SK-MEL-5 (cell line): ENCODE measurements at regions not wholly inside any gene's neighbourhood (a gene's known extent, or its start where the extent isn't known, plus 50 kb on each side); places are given as distances from the start of the nearest gene placed in this dataset.

ENCODE experiments used
- DNase-seq: peaks from one replicate; pipeline ENCODE4 v3.0.0-alpha.2; 2016; ENCODE audit warnings: low read depth, low spot score
- in situ Hi-C: cut with HindIII; loops from 2 replicates; pipeline ENCODE4 v1.10.0; 2016; ENCODE audit warnings: low sequenced_read_pairs, high pct_unique_total_duplicates, low pct_unique_long_range_greater_than_20kb

DNA sequence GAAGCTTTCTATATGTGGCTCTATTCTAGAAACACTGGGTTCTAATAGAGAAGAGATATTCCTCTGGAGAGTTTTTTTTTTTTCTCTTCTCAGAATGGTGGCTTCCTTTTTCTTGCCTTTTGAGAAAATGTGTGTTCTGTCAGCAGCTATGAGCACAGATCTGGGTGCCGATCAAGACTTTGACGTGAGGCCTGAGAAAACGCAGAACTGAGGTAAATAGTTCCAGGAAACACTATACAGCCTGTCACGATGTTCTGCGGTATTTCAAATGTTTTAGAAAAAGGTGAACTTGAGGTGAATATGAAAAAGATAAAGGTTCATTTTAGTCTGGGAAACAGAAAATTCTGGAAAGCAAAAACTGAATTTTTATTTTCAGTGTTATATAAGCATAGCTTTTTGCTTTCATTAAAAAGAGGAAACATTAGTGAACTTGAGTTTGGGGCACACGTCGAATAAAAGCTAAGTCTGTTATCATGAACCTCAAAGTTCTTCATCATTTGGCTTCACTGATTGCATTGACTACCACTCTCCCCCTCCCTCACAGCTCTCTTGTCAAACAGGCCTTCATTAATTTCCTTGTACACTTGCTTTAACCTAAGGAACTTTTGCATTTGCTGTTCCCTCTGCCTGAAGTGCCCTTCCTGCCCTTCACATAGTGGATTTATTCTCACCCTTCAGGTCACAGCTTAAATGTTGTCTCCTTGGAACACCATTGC lies 265.1 kb downstream of the NFKBIZ start:
- in situ Hi-C loops: no loop called here
- no peak for DNase-seq

DNA sequence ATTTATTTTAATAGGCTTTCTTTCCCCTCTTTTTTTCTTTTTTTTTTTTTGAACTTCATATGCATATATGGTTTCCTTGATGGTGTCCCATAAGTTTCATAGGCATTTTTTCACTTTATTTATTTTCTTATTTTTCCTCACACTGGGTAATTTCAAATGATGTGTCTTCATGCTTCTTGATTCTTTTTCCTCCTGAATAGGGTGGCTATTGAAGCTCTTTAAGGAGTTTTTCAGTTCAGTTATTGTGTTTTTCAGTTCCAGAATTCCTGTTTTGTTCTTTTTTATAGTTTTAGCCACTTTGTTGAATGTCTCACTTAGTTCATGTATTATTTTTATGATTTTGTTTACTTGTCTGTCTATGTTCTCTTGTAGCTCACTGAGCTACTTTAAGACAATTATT lies 273.2 kb downstream of the NFKBIZ start:
- in situ Hi-C loops: no loop called here

DNA sequence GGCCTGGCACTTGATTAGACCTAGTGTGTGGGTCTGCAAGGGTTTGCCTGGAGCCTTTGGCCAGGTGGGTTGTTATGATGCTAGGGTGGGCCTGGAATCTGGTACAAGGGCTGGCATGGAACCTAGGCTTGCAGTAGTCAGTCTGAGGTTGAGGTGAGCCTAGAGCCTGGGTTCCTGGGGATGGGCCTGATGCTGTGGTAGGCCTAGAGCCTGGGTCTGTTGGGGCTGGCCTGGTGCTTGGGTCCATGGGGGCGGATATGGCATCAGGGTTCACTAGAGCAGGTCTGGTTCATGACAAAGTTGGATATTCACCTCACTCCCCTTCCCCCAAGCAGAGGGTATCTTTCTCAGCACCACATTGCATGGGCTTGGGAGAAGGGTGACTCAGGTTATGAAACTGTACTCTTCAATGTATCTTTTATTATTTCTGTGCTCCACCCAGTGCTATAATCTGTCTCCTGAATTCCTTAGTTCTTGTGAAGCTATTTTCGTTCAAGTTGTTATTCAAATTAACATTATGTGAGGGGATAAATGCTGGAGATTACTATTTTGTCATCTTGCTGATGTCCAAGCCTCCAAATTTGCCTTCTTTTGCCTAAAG lies 274.4 kb downstream of the NFKBIZ start:
- no peak for DNase-seq
- in situ Hi-C loops: no loop called here

More for the DNA sequence above, 273.2 kb downstream of the NFKBIZ start:
- no peak for DNase-seq

DNA sequence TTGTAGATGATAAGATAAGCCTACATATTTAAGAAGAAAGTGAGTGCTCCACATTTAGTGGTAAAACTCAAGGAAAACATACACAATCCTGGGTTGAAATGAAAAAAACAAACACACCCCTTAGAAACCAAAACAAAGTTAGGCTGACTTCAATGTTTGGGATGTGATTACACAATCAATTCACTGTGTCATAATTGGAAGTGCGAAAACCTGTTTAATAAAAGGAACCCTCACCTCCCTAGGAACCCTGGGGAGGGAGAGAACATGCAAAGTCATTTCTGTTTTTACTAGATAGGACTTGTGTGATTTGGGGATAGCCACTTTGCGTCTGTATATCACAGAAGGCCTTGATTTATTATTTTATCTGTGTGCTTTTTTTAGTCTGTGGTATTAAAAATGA lies 275.0 kb downstream of the NFKBIZ start:
- DNase-seq: no peak
- in situ Hi-C loops: no loop called here

DNA sequence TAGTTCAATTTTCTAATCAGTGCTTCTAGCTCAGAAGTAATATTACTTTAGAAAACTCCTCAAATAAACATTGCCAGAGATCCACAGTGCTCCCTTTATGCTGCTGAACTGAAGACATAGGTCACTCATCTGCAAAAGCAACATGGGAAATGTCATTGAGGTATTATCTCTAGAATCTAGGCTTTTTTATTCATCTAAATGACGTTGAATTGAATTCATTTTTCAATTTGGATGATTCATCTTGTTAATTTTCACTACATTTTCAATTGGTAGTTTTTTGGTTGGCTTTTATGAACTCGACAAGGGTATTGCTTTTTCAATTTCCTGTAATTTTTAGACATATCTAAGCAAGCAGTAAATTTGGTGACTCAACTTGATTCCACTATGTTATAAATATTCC lies 275.4 kb downstream of the NFKBIZ start:
- DNase-seq: no peak
- in situ Hi-C loops: no loop called here

DNA sequence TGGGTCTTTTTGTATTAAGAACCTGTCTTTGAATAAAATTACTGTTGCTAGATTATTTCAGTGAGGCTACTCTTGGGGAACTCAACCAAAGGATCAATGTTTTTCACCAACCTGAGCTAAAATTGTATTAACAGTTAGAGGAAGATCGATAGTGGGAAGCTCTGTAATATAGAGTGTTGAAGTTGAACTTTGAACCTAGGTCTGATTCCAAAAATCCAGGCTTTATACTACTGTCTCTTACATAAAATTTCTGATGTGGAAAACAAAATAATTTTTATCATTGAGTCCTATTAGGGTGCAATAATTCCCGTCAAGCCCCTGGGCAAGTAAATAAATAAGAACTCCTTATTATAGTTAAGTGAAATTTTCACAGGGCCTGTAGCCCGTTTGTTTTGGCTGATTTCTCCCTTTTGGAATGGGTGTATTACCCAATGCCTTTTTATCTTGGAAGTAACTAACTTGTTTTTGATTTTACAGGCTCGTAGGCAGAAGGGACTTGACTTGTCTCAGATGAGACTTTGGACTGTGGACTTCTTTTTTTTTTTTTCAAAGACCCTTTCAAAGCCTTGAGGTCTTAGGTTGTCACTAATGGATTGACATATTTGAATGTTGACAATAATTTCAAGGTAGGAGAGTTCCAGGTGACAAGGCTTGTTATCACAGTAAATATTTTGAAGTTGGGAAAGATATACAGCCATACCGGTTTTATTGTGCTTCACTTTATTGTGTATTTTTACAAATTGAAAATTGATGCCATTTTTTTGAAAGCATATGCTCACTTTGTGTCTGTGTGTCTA lies 276.1 kb downstream of the NFKBIZ start:
- in situ Hi-C loops: no loop called here
- no peak for DNase-seq

DNA sequence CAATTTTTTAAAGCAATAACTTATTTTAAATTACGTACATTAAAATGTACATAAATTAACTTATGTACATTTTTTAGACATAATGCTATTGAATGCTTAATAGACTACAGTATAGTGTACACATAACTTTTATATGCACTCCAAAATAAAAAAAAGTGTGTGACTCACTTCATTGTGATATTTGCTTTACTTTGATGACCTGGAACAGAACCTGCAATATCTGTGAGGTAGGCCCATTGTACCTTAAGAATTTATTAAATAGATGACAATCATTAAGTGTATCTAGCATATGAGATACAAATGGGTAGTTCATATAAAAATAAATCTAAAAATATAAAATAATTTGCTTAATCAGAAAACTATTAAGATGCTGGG lies 276.7 kb downstream of the NFKBIZ start:
- DNase-seq: no peak
- in situ Hi-C loops: no loop called here

DNA sequence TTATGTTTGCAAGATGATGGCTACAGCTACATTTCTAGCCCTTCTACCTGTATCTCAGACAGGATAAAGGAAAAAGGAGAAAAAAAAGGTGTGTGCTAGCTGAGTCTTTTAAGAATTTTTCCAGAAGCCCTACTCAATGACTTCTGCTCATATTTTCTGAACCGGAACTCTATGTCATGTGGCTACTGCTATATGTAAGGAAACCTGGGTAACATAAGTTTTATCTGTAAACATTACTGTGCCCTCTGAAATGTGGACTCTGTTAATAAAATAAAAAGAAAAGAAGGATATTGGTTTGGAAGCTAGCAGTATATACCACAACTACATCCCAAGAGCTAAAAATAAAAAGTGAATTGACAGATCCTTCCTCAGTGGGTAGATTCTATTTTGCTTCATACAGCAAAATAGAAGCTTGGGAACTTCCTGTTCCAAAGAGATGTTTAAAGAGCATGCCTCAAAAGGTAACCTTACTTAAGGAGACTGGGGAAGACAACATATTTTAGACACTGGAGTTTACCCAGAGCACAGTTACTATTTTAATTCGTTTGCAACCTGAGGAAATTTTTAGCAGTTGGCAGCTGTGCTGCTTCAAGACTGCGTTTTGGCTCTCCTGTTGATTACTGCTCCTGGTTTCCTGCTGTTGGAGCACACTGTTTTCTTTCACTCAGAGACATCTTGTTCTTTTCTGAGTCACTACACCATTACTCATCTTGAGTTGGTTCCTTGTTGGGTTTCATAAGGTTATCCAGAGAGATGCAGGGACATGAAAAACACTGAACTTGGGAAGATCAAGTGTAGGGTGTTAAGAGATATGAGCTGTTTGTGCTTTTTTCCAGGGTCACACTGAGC lies 280.7 kb downstream of the NFKBIZ start:
- in situ Hi-C loops: no loop called here
- peak; percentile 22 for DNase-seq

DNA sequence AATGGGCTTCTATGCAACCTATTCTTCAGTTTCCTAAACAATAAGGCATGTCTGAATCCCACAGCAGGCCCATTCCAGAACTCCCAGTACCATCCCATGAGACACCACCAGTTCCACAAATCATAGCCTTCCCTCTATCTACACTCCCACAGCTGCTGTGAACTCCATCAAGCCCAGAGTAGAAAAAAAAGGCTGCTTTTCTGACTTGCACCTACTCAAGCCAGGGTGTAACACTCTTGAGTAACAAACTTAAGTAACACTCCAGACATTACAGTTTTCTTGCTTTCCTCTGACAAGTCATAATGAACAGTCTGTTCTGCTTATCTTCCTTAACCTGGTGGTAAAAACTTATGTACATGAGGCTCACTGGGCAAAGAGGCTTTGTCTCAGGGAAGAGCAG lies 283.1 kb downstream of the NFKBIZ start:
- no peak for DNase-seq
- in situ Hi-C loops: no loop called here

DNA sequence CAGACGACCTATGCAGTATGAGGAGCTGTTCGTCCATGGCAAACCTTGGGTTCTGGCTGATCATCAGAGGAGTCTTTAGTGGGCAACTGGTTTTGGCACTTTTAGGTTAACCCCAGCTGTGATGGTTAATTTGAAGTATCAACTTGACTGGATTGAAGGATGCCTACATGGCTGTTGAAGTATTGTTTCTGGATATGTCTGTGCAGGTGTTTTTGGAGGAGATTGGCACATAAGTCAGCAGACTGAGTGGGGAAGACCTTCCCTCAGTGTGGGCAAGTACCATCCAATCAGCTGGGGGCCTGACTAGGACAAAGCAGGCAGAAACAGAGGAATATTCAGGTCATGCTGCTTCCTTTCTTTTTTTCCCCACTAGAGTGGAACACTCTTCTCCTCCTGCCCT lies 284.1 kb downstream of the NFKBIZ start:
- in situ Hi-C loops: no loop called here
- DNase-seq: no peak

DNA sequence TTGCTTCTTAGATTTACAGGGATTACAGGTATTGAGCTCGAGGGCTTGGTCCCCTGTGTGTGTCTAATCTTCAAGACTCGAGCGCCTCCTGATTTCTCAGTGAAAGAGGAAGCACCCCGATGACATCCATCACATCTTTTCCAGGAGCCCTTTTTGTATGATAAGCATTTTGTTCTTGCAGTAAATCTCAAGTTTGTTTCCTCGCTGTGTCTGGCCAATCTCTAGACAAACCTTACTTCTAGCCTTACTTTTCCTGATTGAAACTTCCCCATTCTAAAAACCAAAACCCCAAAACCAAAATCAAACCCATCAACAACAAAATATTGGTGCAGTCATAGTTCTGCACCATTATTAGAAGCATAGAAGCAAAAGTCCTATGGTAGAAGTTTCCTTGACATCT lies 286.0 kb downstream of the NFKBIZ start:
- DNase-seq: no peak
- in situ Hi-C loops: no loop called here

DNA sequence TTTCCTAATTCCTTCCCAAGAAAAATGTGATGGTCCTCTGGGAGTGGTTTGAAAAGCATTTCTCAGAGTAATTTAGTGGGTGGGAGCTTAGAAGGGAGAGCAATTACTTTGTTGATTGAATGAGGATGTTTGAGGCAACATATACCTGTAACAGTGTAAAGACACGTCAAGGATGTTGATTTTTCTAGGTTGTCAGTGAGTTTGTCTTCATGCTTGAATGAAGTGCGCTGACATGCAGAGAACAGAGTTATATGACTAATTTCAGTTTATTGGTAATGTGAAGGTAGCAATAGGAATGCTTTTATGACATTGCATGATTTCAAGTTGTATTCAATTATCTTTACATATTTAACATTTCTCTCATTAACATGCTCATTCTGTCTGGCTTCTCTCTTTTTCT lies 286.9 kb downstream of the NFKBIZ start:
- in situ Hi-C loops: no loop called here
- no peak for DNase-seq

DNA sequence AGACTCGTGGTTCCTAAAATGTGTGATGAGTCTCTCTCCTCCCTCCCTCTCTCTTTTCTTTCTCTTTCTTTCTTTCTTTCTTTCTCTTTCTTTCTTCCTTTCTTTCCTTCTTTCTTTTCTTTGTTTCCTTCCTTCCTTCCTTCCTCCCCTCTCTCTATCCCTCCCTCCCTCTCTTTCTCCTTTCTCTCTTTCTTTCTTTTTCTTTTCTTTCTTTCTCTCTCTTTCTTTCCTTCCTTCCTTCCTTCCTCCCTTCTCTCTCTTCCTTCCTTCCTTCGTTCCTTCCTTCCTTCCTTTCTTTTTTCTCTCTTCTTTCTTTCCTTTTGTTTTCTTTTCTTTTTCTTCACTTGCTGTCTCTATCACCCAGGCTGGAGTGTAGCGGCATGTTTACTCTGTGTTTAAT lies 290.8 kb downstream of the NFKBIZ start:
- in situ Hi-C loops: no loop called here
- DNase-seq: no peak

DNA sequence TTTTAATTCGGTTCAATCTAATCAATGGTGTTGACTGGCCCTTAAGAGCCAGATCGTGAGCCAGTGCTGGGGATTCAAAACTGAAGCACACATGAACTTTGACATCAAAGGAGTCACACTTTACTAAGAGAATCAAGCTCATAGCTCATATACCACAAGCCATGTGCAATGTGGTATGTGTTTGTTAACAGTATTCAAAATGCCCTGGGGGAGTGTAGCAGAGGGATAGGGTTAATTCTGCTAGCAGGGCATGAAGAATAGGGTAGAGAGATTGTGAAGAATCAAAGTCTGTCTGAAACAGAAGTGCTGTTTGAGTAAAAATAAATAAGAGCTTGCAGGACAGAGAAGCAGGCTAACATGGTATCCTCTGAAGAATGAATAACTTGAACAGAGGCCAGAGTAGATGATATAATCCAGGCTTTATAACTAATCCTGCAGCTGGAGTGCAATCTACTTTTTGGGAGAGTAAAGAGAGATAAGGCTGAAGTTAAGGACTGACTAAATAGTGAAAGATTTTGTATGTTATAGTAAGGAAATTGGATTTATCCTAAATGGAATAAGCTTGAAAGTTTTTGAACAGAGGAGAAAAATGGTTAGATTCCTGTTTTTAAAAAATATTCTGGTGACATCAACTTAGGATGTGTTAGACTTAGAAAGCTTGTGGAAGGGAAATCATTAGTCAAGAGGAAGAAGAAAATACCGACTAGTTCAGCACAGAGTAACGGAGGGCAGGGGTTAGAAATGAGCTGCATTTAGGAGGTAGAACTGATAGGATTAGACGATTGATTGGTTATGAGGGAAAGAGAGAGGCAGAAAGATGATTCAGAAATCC lies 292.0 kb downstream of the NFKBIZ start:
- peak; percentile 74 for DNase-seq
- in situ Hi-C loops: no loop called here

DNA sequence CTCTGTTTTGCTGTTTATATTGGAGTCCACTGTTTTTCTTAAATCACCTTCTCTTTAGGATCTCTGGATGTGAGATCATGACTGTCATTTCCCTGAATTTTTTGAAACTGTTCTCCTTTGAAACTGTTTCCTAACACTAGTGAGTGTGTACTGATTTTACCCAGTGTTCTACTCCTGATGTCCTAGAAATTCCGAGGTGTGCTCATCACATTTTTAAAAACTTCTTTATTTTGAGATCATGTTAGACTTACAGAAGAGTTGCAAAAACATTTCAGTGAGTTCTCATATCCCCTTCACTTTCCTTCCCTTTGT lies 292.6 kb downstream of the NFKBIZ start:
- no peak for DNase-seq
- in situ Hi-C loops: no loop called here

DNA sequence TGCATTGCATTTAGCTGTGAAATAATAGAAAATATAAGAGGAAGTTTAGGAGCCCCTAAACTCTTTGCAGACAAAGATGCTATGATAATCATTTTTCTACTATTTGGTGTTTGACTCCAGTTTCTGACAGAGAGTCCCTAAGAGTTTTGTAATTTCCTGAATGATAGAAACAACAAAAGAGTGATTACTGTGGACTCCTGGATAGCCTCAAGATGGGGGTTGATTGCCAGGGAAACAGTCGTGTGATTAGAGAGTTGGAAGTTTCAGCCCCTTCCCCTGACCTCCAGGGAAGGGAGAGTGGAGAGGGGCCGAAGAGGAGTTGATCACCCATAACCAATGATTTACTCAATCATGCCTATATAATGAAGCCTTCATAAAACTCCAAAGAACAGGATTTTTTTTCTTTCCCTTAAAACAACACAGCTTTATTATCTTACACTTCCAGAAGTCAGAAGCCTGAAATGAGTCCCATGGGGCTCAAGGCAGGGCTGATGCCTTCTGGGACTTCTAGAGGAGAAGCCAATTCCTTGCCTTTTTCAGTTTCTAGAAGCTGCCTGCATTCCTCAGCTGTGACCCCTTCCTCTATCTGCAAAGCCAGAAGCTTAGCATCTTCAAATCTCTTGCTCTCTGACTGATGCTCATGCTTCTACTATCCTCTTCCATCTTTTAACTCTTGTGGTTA lies 292.3 kb upstream of the ZPLD1 start:
- in situ Hi-C loops: no loop called here
- DNase-seq: peak; percentile 62

DNA sequence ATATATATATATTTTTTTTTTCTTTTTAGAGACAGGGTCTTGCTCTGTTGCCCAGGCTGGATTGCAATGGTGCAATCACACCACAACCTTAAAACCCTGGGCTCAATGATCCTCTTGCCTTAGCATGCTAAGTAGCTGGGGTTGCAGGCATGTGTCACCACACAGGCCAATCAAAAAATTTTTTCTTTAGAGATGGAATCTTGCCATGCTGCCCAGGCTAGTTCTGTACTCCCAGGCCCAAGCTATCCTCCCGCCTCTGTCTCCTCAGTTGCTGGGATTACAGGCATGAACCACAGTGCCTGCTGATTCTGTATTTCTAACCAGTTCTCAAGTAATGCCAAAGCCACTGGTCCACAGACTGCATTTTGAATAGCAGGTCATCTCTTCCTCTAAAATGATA lies 291.3 kb upstream of the ZPLD1 start:
- DNase-seq: no peak
- in situ Hi-C loops: no loop called here
